NCI-H345 treated with DMSO at 0.1 percent for 48 hours (cell line): ENCODE measurements at regions not wholly inside any gene's neighbourhood (a gene's known extent, or its start where the extent isn't known, plus 50 kb on each side); places are given as distances from the start of the nearest gene placed in this dataset.
"Not testable (repeated sequence)": the region's sequence is repeated elsewhere in the genome, so short reads cannot be mapped to it uniquely, and the experiment has no call there.

Experiments
- DNase-seq: peaks from one replicate; lab custom pipeline; 2025; ENCODE audit not compliant: unreplicated experiment; lab: John Stamatoyannopoulos, UW

DNA sequence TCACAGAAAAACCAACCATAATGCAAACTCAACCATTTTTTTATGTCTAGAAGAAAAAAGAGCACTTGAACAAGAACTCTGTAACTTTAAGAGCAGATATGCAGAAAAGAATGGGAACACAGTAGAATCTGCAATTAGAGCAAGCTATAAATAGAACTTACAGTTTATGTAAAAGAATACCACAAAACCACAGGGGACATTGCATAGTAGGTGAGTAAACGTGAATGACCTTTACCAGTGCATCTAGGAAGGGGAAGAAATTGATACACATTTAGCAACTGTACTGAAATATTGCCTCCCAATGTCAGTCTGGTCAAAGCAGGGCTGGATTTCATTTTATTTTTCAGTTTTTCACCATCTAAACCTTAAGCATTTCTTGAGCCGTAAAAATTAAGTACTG lies 242.2 kb upstream of the EDNRB start:
- DNase-seq, result no peak

- DNase-seq, result no peak
Observed at GRCh38 chr13:78152415-78152814, 233.8 kb upstream of the EDNRB start.

DNA sequence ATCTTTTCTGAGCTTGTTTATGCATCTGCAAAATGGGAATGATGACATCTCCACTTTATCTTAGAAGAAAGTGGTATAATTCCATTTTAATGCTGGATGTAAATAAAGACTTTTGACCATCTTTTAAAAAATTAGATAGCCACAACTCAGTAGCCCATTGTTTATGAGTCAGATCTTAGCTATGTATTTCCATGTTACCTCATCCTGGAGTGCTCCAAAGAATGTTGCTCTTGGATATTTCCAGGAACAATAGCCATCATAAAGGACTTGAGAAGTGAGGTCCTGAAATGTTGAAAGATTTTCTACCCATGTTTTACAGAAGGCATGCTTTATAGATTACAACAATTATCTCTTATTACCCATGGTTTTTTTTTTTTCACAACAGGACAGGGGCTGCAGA lies 229.3 kb upstream of the EDNRB start:
- DNase-seq, result no peak

DNA sequence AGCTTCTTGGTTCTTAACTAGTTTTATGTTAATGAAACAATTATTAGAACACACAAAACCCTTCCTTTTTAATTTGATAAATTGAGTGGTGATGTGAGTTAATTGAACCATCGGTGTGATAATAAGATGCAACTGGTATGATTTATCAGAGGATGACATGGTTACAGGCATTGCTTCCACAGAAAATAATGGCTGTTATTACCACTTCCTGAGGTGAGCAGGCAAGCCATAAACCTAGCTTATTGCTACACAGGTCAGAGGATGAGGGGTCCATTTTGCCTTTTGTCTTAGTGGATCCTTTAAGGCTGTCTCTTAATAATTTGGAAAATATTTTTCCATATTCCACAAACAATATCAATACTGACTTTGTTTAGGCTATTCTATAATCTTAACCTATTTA lies 226.6 kb upstream of the EDNRB start:
- DNase-seq, result no peak

DNA sequence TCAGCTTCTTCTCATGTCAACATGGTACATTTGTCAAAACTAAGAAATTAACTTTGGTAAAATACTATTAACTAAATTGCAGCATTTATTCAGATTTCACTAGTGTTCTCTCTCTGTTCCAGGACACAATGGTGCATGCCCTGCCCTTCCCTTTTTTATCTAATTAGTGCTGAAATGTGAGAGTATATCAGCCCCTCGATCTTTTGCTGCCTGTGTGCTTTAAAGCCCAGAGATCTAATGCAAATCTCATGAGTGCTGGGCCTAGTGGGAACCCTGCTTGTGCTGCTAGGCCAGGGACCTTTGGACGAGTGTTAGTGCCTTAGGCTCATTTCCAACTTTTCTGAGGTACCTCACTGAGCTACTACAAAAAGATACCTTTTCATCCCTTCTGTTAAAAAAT lies 221.1 kb upstream of the EDNRB start:
- DNase-seq, result no peak

- no peak for DNase-seq
Observed at GRCh38 chr13:78138756-78139155, 220.1 kb upstream of the EDNRB start.

- DNase-seq, result peak; percentile 78
Observed at GRCh38 chr13:78137404-78138142, 218.9 kb upstream of the EDNRB start.

DNA sequence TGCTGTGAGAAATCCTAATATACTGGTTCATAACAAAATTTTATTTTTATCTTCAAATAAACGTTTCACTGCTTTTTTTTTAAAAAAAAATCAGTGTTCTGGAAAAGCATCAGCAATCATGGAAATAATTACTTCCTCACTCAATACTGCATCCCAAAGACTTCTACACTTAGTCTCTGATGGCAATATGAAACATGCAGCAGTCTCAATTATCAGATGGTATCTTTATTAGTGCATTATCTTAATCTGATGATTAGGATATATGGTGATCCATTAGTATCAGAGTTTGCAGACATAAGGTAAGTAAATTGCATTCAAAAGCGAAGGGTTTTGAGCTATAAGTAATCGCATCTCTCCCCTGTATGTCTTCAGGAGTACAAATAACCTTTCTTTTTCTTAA lies 218.3 kb upstream of the EDNRB start:
- no peak for DNase-seq

DNA sequence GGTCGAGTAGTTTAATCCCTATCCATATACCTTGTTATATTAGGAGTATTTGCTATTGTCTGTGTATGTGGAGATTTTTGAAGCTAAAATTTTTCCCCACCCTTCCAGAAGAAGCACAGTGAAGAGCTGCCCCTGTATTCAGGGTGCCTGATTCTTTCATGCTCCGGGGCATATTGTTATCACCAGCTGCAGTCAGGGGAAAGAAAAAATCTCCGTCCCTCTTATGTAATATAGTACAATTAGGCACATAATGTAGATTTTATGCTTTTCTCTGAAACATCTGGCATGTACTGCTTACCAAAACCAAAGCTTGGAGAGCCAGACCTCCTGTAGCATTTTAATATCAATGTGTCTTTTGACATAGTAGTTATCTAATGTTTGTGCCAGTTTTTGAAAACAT lies 214.9 kb upstream of the EDNRB start:
- no peak for DNase-seq

DNA sequence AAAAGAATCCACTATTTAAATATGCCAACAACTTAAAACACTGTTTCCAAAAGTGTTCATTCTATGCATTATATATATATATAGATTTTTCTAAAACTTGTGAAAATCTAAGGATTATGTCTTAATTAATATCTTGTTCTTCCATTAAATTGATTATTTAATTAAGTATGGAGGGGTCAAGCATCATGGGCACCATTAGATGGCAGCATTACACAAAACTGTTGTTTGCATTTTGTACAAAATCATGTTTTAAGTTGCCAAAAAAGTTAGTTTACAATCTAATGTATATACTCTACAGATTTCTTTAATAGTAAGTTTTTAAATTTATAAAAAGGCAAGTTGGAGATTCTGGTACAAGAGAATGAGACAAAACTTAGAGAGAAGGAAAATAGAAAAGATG lies 213.2 kb upstream of the EDNRB start:
- no peak for DNase-seq

- no peak for DNase-seq
Observed at GRCh38 chr13:78131346-78131745, 212.7 kb upstream of the EDNRB start.

DNA sequence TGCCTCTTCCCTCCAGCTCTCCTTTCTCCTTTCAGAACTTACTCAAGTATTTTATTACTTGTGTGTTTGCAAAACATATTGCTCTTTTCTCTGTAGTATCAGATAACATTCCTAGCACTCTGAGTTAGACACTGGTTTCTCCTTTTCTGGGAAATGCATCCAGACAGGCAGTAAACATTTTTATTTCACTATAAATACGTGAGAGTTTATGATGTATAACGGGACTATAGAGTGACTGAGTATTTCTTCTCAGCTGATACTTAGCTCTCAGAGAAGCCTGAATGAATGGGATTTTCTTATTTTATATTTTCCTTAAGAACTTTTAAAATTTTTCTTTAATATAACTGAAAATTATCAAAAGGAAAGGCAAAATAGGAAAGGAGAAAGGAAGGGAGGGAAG lies 211.2 kb upstream of the EDNRB start:
- no peak for DNase-seq

- no peak for DNase-seq
Observed at GRCh38 chr13:78129359-78129758, 210.7 kb upstream of the EDNRB start.

GRCh38 chr13:78121459-78122348 lies 203.1 kb upstream of the EDNRB start:
- peak; percentile 59 for DNase-seq

GRCh38 chr13:78121001-78121400 lies 202.4 kb upstream of the EDNRB start:
- DNase-seq, result no peak

DNA sequence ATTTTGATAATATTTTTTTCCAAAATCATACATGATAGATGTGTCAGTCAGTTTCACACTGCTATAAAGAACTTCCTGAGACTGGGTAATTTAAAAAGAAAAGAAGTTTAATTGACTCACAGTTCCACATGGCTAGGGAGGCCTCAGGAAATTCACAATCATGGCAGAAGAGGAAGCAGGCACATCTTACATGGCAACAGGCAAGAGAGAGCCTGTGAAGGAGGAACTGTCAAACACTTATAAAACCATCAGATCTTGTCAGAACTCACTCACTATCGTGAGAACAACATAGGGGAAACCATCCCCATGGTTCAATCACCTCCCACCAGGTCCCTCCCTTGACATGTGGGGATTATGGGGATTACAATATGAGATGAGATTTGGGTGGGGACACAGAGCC lies 201.5 kb upstream of the EDNRB start:
- not testable (repeated sequence) for DNase-seq

DNA sequence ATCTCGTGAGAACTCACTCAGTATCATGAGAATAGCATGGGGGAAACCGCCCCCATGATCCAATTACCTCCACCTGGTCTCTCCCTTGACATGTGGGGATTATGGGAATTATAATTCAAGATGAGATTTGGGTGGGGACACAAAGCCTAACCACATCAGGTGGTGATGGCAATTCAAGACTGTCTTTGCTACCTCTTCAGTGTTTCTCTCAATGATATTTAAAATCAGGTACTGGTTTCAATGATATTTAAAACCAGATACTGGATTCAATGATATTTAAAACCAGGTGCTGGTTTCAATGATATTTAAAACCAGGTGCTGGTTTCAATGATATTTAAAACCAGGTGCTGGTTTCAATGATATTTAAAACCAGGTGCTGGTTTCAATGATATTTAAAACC lies 198.4 kb upstream of the EDNRB start:
- not testable (repeated sequence) for DNase-seq

DNA sequence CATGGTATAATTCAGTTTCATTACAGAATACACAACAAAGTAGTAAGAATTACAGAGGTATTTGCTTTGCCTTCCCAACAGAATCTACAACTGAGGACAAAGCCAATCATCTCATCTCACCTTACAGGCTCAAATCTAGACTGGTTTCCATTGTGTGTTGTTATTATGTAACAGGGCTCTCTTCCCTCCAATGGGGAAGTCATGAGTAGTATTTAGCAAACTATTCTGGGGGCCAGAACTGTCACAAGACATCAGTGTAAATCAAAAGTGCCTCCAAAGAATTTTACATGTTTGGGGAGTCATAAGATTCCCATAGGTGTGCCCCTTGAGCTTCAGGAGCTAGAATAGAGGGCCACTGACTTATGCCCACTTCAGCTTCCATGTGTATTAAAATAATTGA lies 187.0 kb upstream of the EDNRB start:
- DNase-seq, result no peak

- DNase-seq, result no peak
Observed at GRCh38 chr13:78103936-78104335, 185.3 kb upstream of the EDNRB start.

GRCh38 chr13:78102741-78103140 lies 184.1 kb upstream of the EDNRB start:
- no peak for DNase-seq

GRCh38 chr13:78102121-78102677 lies 183.6 kb upstream of the EDNRB start:
- DNase-seq, result no peak

DNA sequence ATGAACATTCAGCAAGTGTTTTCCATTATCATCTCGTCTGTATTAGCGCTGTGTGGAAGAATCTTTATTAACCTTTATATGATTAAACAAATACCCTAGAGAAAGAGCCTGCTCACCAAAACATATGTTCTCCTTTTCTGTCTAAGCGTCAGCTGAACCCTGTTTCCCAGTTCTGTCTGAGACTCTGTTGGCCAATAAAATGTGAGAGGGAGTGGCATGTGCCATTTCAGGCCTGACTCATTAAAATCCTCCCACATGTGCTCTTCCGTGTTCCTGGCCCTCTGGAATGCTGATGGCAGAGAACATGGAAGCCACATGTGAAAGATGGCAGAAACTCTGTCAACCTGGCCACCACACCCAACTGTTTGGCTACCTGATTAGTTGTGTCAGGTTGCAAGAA lies 181.9 kb upstream of the EDNRB start:
- DNase-seq, result no peak
